Upper lobe of left lung (tissue), 6 donors: ENCODE measurements at regions not wholly inside any gene's neighbourhood (a gene's known extent, or its start where the extent isn't known, plus 50 kb on each side); places are given as distances from the start of the nearest gene placed in this dataset.
"Not testable (repeated sequence)": the region's sequence is repeated elsewhere in the genome, so short reads cannot be mapped to it uniquely, and the experiment has no call there.

ENCODE experiments used
- ATAC-seq, 2 donors: fragments of 200-7000 bp; cut with Tn5 transposase; one replicate each; pipeline ENCODE4 v1.9.1; 2022; ENCODE audit warnings: mild to moderate bottlenecking in 2 of 2, moderate library complexity in 2 of 2; ENCODE audit not compliant: low FRiP score in 2 of 2
- DNase-seq, 2 donors: peaks; one replicate each; pipeline ENCODE4 v3.0.0-alpha.2; 2019 to 2020
- H3K27ac ChIP-seq, 4 donors: fragments of 200-600 bp; sonication (generic); one replicate each; pipeline ENCODE4 v1.5.1; 2016 to 2019
- H3K27me3 ChIP-seq, 4 donors: fragments of 200-600 bp; sonication (generic); one replicate each; pipeline ENCODE4 v1.5.1; 2017 to 2019
- H3K36me3 ChIP-seq, 4 donors: fragments of 200-600 bp; sonication (generic); one replicate each; pipeline ENCODE4 v1.5.1; 2016 to 2019
- H3K4me1 ChIP-seq, 4 donors: fragments of 200-600 bp; sonication (generic); one replicate each; pipeline ENCODE4 v1.5.1; 2018 to 2019
- H3K4me3 ChIP-seq, 4 donors: fragments of 200-600 bp; sonication (generic); one replicate each; pipeline ENCODE4 v1.5.1; 2017 to 2019; ENCODE audit warnings: mild to moderate bottlenecking in 2 of 4, moderate library complexity in 1 of 4
- H3K9me3 ChIP-seq, 4 donors: fragments of 200-600 bp; sonication (generic); one replicate each; pipeline ENCODE4 v1.5.1; 2018 to 2019
- CTCF ChIP-seq, 6 experiments: fragments of 450-650 bp in 4 of 6; fragments of 200-600 bp in 2 of 6; sonication (generic) in 2 of 6; IDR thresholded peaks; one replicate each; pipeline ENCODE4 v1.5.1; 2016 to 2019; ENCODE audit warnings: antibody characterized with exemption in 6 of 6
- EP300 ChIP-seq, 4 donors: sonication (generic); formaldehyde crosslinking; IDR thresholded peaks; one replicate each; pipeline ENCODE4 v1.5.1; 2017; ENCODE audit warnings: antibody characterized with exemption in 4 of 4, control low read depth in 2 of 4
- POLR2A ChIP-seq, 4 donors: fragments of 450-650 bp; IDR thresholded peaks; one replicate each; pipeline ENCODE4 v1.5.1; 2016 to 2017; ENCODE audit warnings: antibody characterized with exemption in 4 of 4, mild to moderate bottlenecking in 2 of 4
- POLR2AphosphoS5 ChIP-seq, 2 donors: sonication (generic); formaldehyde crosslinking; IDR thresholded peaks; one replicate each; pipeline ENCODE4 v1.5.1; 2017; ENCODE audit warnings: antibody characterized with exemption in 2 of 2
- WGBS, 2 donors: methylation state at CpG; one replicate each; pipeline ENCODE4 v1.1.5; 2017 to 2018; 5-methylcytosine and 5-hydroxymethylcytosine counted together
- donor health status: DM: no; HTN: no; CAD: no; lungs with moderate emphysema.
- donor health status: DM: no; HTN: yes; CAD: no; lungs with severe emphysema.

GRCh38 chr3:192061426-192061825 is 600.5 kb downstream of the PYDC2 start:
- 94 to 96% methylated on average over 2 of the region's 2 CpGs for WGBS, 2 donors
- H3K27ac ChIP-seq: no peak overlapping the region

GRCh38 chr3:192062186-192062585 is 601.2 kb downstream of the PYDC2 start:
- Histone ChIP-seq H3K27me3 (no peaks in the 10 kb centered on the region), H3K36me3 (no peaks in the 10 kb centered on the region), H3K4me1 (no peaks in the 10 kb centered on the region), H3K4me3 (no peak overlapping the region), H3K27ac (no peak overlapping the region), H3K9me3 (no peaks in the 10 kb centered on the region)
- no peak for TF ChIP-seq CTCF (IDR thresholded peaks at IDR 0.05)
- TF ChIP-seq POLR2A (IDR thresholded peaks at IDR 0.05): no peak
- TF ChIP-seq EP300 (IDR thresholded peaks at IDR 0.05): no peak
- TF ChIP-seq POLR2AphosphoS5 (IDR thresholded peaks at IDR 0.05): no peak
- ATAC-seq (no peak), DNase-seq (no peak)
- WGBS, 2 donors: 71 to 88% methylated on average over 3 of the region's 3 CpGs

More at GRCh38 chr3:192061426-192061825, 600.5 kb downstream of the PYDC2 start:
- ATAC-seq: no peak
- Histone ChIP-seq H3K9me3 (no peaks in the 10 kb centered on the region), H3K4me3 (no peak overlapping the region), H3K27me3 (no peaks in the 10 kb centered on the region), H3K36me3 (no peaks in the 10 kb centered on the region), H3K4me1 (no peaks in the 10 kb centered on the region)
- no peak for DNase-seq
- TF ChIP-seq POLR2AphosphoS5 (IDR thresholded peaks at IDR 0.05) (no peak), EP300 (IDR thresholded peaks at IDR 0.05) (no peak), POLR2A (IDR thresholded peaks at IDR 0.05) (no peak), CTCF (IDR thresholded peaks at IDR 0.05) (no peak)

GRCh38 chr3:192063570-192063969 is 602.6 kb downstream of the PYDC2 start:
- H3K36me3 ChIP-seq: no peaks in the 10 kb centered on the region
- 45 to 49% methylated on average over 15 of the region's 16 CpGs for WGBS, 2 donors
- no peaks in the 10 kb centered on the region for H3K4me1 ChIP-seq
- no peak overlapping the region for H3K4me3 ChIP-seq
- ATAC-seq (peak in 1 of 2 donors; percentile 42), DNase-seq (peak in 1 of 2 donors; percentile 27)
- H3K27ac ChIP-seq: no peak overlapping the region
- TF ChIP-seq POLR2A (IDR thresholded peaks at IDR 0.05) (no peak), CTCF (IDR thresholded peaks at IDR 0.05) (no peak), POLR2AphosphoS5 (IDR thresholded peaks at IDR 0.05) (no peak), EP300 (IDR thresholded peaks at IDR 0.05) (no peak)
- H3K27me3 ChIP-seq: no peaks in the 10 kb centered on the region
- no peaks in the 10 kb centered on the region for H3K9me3 ChIP-seq

- no peaks in the 10 kb centered on the region for H3K4me1 ChIP-seq
These were observed 604.0 kb downstream of the PYDC2 start for GRCh38 chr3:192064959-192065358.

GRCh38 chr3:192066253-192066652 is 605.3 kb downstream of the PYDC2 start:
- WGBS, 2 donors: 90 to 93% methylated on average over 14 of the region's 14 CpGs
- not testable (repeated sequence) for H3K4me1 ChIP-seq, ATAC-seq, DNase-seq, H3K27ac ChIP-seq, H3K27me3 ChIP-seq, H3K36me3 ChIP-seq, H3K9me3 ChIP-seq, H3K4me3 ChIP-seq

More at GRCh38 chr3:192064959-192065358, 604.0 kb downstream of the PYDC2 start:
- TF ChIP-seq EP300 (IDR thresholded peaks at IDR 0.05) (no peak), POLR2AphosphoS5 (IDR thresholded peaks at IDR 0.05) (no peak), CTCF (IDR thresholded peaks at IDR 0.05) (no peak), POLR2A (IDR thresholded peaks at IDR 0.05) (no peak)
- WGBS, 2 donors: 82 to 92% methylated on average over 1 of the region's 1 CpG
- ATAC-seq: no peak
- no peaks in the 10 kb centered on the region for H3K27me3 ChIP-seq
- no peaks in the 10 kb centered on the region for H3K9me3 ChIP-seq
- DNase-seq: no peak
- H3K27ac ChIP-seq: no peak overlapping the region
- H3K4me3 ChIP-seq: no peak overlapping the region
- no peaks in the 10 kb centered on the region for H3K36me3 ChIP-seq
